CD4-positive, alpha-beta T cell treated with Interleukin-12 subunit alpha and Interleukin-12 subunit beta, for 1 hour (primary cell): ENCODE measurements at regions not wholly inside any gene's neighbourhood (a gene's known extent, or its start where the extent isn't known, plus 50 kb on each side); places are given as distances from the start of the nearest gene placed in this dataset.

Experiments
- DNase-seq: peaks from one replicate; pipeline ENCODE4 v3.0.0-alpha.2; 2020

- DNase-seq = no peak
Measured at GRCh38 chr12:22396735-22397134, 62.2 kb upstream of the ST8SIA1 start.

- DNase-seq = peak; percentile 59
Measured at GRCh38 chr12:22396253-22396652, 61.7 kb upstream of the ST8SIA1 start.

- DNase-seq = no peak
Measured at GRCh38 chr12:22395666-22396065, 61.2 kb upstream of the ST8SIA1 start.
